ENCODE measurements at regions not wholly inside any gene's neighbourhood (a gene's known extent, or its start where the extent isn't known, plus 50 kb on each side); places are given as distances from the start of the nearest gene placed in this dataset.
"Not testable (repeated sequence)": the region's sequence is repeated elsewhere in the genome, so short reads cannot be mapped to it uniquely, and the experiment has no call there.

DNA sequence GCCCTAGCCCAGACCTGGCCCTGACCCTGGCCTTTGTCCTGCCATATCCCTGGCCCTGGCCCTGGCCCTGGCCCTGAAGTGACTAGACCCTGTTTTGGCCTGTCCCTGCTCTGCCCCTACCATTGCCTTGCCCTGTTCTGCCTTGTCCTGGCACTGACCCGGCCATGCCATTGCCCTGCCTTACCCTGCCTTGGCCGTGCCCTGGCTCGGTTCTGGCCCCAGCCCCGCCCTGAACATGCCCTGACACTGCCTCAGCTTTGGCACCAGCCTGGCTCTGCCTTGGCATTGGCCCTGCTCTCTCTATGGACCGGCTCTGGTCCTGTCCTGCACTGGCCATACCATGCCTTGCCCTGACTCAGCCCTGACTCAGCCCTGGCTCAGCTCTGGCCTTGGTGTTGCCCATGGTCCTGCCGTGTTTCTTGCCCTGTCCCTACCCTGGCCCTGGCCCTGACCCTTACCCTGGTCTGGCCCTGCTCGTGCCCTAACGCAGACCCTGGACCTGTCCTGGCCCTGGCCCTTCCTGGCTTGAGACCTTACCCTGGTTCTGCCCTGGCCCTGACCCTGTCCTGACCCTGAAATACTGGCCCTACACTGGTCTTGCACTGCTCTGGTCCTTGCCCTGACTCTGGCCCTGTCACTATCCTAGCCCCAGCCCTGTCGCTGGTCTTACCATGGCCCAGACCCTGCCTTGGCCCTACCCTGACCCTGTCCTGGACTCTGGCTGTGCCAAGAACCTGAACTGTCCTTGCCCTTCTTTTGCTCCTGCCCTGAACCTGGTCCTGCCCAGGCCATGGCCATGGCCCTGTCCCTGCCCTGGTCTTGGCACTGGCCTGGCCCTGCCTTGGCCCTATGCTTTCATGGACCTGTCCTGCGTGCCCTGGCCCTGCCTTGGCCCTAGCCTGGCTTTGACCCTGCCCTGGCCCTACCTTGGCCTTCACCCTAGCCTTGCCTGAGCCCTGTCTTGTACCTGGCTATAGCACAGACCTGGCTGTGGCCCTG, 224.6 kb downstream of the LIPI start:
- not testable (repeated sequence) for H3K9me3 ChIP-seq (ENCODE audit: low read length); H3K27me3 ChIP-seq (ENCODE audit: insufficient read depth, low read length); H3K4me1 ChIP-seq (ENCODE audit: insufficient read depth, low read length); H2AFZ ChIP-seq (ENCODE audit: low read depth, low read length); H3K36me3 ChIP-seq (ENCODE audit: insufficient read depth, low read length); H3K4me3 ChIP-seq (ENCODE audit: low read length)

DNA sequence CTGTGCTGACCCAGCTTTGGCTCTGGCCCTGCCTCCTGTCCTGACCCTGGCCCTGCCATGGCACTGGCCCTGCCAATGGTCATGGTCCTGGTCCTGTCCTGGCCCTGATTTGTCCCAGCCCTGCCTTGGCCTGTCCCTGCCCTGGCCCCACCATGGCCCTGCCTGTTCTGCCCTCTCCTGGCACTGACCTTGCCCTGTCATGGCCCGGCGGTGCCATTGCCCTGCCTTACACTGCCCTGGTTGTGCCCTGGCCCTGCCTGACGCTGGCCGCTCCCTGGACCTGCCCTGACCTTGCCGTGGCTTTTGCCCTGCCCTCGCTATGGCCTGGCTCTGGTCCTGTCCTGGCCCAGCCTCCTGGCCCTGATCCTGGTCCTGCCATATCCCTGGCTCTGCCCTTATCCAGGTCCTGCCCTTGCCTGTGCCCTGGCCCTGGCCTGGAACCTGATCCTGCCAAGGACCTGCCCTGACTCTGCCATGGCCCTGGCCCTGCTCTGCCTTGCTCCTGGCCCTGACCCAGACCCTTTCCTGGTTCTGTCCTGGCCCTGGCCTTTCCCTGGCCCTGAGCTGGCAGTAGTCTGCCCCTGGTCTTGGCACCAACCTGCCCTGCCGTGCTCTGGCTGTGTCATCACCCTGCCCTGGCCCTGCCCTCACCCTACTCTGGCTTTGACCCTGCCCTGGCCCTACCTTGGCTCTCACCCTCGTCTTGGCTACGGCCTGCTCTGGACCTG, 225.5 kb downstream of the LIPI start:
- not testable (repeated sequence) for H3K9me3 ChIP-seq (ENCODE audit: low read length); H3K4me1 ChIP-seq (ENCODE audit: insufficient read depth, low read length); H3K4me3 ChIP-seq (ENCODE audit: low read length); H2AFZ ChIP-seq (ENCODE audit: low read depth, low read length); H3K27me3 ChIP-seq (ENCODE audit: insufficient read depth, low read length); H3K36me3 ChIP-seq (ENCODE audit: insufficient read depth, low read length)

DNA sequence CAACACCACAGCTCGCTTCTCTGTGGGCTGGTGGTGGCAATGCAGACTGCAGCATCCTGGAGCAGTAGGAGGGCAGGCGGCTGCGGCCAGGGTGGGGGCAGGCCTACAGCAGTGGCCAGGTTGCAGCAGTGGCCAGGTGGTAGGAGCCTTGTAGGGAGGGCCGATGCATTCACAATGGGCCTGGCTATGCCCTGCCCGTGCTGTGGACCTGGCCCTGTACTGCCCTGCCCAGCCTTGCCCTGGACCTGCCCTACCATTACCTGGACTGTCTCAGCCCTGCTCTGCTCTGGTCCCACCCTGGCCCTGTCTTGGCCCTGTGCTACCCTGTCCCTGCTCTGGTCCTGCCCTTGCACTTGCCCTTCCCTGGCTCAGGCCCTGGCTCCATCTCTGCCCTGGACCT, 226.0 kb downstream of the LIPI start:
- H3K4me1 ChIP-seq (ENCODE audit: insufficient read depth, low read length); H3K36me3 ChIP-seq (ENCODE audit: insufficient read depth, low read length); H2AFZ ChIP-seq (ENCODE audit: low read depth, low read length); H3K9me3 ChIP-seq (ENCODE audit: low read length); H3K27me3 ChIP-seq (ENCODE audit: insufficient read depth, low read length); H3K4me3 ChIP-seq (ENCODE audit: low read length): not testable (repeated sequence)

DNA sequence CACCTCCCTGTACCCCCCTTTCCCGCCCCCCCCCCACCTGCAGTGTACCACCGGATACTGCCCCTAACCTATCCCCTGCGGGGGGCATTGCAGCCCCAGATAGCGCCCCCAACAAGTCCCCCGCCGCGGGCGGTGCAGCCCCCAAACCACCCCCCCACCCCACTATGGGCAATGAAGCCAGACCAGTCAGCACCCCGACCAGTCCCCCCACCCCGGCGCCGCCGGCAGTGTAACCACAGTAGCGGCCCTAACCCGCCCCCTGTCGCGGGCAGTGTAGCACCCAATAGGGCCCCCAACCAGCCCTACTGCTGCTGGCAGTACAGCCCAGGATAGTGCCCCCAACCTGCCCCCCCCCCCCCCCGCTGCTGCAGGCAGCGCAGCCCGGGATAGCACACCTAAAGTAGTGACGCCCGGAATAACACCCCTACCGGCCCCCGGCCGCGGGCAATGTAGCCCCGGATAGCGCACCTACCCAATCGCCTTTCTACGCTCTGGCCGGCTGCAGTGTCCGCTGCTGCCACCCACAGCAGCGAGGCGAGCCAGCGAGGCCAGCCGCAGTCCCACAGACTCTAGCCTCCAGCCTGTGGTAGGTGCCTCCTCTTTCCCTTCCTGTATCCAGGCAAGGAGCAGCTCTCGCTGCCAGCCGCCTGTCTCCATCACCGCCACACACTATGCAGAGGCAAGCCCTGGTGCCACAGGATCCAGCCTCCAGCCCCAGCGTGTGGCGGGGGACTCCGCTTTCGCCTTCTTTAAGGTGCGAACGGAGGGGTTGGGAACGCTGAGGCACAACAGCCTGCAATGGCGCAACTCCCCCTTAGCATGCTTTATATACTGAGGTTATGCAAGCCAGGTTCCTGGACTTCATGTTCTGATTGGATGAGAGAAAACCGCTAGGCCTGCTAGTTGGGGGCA, 229.3 kb downstream of the LIPI start:
- not testable (repeated sequence) for H2AFZ ChIP-seq (ENCODE audit: low read depth, low read length); H3K4me1 ChIP-seq (ENCODE audit: insufficient read depth, low read length); H3K27me3 ChIP-seq (ENCODE audit: insufficient read depth, low read length); H3K36me3 ChIP-seq (ENCODE audit: insufficient read depth, low read length); H3K9me3 ChIP-seq (ENCODE audit: low read length); H3K4me3 ChIP-seq (ENCODE audit: low read length)

DNA sequence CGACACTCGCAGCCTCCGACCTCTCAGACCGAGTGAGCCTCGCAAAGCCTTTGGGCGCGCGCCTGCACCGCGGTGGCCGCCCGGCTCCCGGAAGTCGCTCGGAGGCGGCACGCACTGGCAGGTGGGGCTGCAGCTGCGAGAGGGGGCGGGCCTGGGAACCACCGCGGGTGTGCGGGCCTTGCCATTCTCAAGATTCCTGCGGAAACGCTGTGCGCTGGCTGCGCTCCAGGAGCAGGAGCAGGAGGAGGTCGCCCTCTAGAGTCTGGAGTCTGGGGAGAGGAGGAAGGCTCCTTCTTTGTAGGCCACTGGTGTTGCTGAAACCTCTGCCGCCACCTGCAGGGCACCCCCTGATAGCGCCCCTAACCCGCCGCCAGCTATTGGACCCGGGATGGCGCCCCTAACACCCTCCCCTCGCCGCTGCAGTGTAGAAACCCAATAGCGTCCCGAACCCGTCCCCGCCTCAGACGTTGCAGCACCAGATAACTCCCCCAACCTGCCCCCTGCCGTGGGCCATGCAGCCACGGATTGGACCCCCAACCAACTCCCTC, 230.6 kb downstream of the LIPI start:
- not testable (repeated sequence) for H3K27me3 ChIP-seq (ENCODE audit: insufficient read depth, low read length); H3K4me1 ChIP-seq (ENCODE audit: insufficient read depth, low read length); H3K4me3 ChIP-seq (ENCODE audit: low read length); H3K36me3 ChIP-seq (ENCODE audit: insufficient read depth, low read length); H2AFZ ChIP-seq (ENCODE audit: low read depth, low read length); H3K9me3 ChIP-seq (ENCODE audit: low read length)

DNA sequence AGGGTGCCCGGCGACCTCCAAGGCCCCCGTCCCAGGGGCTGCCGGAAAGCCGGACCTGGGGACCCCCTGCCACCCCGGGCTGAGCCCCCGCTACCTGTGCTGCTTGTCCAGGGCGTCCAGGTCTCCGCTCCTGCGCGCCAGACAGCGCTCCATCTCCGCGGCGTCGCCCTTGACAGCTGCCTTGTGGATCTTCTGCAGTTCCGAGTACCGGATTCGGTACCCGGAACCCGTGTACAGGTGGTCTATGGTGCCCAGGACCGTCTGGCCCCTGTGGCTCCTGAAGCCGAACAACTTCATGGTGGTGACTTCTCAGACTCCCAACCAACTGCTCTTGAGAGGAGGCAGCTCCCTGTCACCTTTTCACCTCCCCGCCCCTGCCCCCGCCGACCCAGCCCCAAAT, 231.1 kb downstream of the LIPI start:
- not testable (repeated sequence) for H3K4me3 ChIP-seq (ENCODE audit: low read length); H3K4me1 ChIP-seq (ENCODE audit: insufficient read depth, low read length); H2AFZ ChIP-seq (ENCODE audit: low read depth, low read length); H3K27me3 ChIP-seq (ENCODE audit: insufficient read depth, low read length); H3K9me3 ChIP-seq (ENCODE audit: low read length); H3K36me3 ChIP-seq (ENCODE audit: insufficient read depth, low read length)

DNA sequence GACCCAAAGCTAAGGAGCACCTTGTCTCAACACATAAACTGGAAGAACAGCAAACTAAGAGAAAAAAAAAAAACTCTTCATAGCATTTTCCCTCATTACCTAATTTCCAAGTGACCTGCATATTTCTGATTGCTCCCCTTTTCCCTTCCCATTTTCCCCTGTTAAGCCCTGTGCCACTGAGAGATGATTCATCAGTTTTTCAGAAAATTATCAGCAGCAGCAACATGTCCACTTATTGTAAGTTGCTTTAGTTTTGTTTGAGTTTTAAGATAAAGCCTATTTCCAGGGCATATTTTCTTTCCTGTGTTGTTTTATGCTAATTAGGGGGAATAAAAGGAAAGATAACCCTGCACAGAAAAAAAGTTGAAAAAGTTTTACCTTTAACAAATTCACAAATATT, 236.2 kb downstream of the LIPI start:
- not testable (repeated sequence) for H3K4me3 ChIP-seq (ENCODE audit: low read length); H2AFZ ChIP-seq (ENCODE audit: low read depth, low read length); H3K27me3 ChIP-seq (ENCODE audit: insufficient read depth, low read length); H3K4me1 ChIP-seq (ENCODE audit: insufficient read depth, low read length); H3K36me3 ChIP-seq (ENCODE audit: insufficient read depth, low read length); H3K9me3 ChIP-seq (ENCODE audit: low read length)

DNA sequence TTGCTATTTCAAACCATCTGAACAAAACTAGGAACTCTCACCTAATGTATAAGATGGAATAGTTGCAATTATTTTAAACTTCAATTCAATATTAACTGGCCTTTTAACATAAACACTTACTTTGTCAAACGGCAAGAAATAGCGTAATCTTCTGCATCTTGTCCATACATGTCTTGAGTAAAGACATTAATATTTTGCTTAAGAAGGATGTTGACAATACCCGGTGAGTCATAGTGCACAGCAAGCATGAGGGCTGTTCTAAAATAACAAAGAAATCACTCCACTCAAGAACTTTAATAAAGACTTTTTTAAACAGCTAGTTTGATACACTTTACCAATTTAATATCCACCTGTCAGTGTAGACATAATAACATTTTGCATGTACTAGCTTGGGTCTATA, 240.9 kb downstream of the LIPI start:
- not testable (repeated sequence) for H3K4me1 ChIP-seq (ENCODE audit: insufficient read depth, low read length); H3K27me3 ChIP-seq (ENCODE audit: insufficient read depth, low read length)

DNA sequence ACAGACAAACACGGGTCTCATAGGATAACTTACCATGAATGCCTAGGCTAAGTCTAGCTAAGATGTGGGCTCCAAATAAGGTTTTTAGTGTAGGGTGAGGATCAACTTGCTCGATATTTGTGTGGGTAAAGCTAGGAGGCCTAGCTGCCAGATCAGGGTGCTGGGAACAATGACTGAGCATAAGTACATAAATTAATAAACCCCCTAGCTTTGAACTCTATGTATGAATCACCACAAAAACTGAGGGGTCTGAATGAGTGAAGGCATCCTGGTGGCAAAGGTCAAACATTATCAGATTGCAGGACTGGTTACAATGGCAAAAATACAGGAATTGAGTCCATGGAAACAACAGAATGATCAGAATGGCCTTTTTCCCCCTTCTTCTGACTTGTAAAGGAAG, 241.8 kb downstream of the LIPI start:
- H3K4me1 ChIP-seq (ENCODE audit: insufficient read depth, low read length); H3K4me3 ChIP-seq (ENCODE audit: low read length); H3K36me3 ChIP-seq (ENCODE audit: insufficient read depth, low read length); H3K9me3 ChIP-seq (ENCODE audit: low read length); H3K27me3 ChIP-seq (ENCODE audit: insufficient read depth, low read length); H2AFZ ChIP-seq (ENCODE audit: low read depth, low read length): not testable (repeated sequence)

More for the DNA sequence above, 240.9 kb downstream of the LIPI start:
- H2AFZ ChIP-seq (ENCODE audit: low read depth, low read length); H3K4me3 ChIP-seq (ENCODE audit: low read length); H3K36me3 ChIP-seq (ENCODE audit: insufficient read depth, low read length); H3K9me3 ChIP-seq (ENCODE audit: low read length): not testable (repeated sequence)

DNA sequence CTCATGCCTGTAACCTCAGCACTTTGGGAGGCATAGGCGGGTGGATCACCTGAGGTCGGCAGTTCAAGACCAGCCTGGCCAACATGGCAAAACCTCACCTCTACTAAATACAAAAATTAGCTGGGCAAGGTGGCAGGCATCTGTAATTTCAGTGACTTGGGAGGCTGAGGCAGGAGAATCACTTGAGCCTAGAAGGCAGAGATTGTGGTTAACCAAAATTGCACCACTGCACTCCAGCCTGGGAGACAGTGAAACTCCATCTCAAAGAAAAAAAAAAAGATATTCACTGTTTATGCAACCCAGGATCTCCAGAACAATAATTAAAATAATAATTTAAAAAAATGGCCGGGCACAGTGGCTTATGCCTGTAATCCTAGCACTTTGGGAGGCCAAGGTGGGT, 247.5 kb downstream of the LIPI start:
- not testable (repeated sequence) for H2AFZ ChIP-seq (ENCODE audit: low read depth, low read length); H3K4me3 ChIP-seq (ENCODE audit: low read length); H3K4me1 ChIP-seq (ENCODE audit: insufficient read depth, low read length); H3K36me3 ChIP-seq (ENCODE audit: insufficient read depth, low read length); H3K27me3 ChIP-seq (ENCODE audit: insufficient read depth, low read length); H3K9me3 ChIP-seq (ENCODE audit: low read length)

DNA sequence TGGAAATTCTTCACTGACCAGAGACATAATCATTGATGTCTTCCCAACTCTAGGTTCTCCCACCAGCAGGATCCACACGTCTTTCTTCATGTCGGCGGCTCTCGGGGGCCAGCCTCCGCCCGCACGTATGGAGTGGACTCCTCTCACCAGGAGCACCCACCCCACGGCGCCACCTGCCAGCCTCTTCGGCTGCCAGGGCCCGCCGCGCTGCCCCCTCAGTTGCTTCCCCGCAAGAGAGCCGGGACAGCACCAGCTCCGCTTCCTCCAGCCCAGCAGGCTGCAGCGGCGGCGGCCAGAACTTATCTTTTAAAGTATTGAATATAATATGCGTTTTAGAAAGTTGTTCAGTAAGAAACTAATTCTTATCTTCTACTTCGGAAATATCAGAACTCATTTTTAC, 273.5 kb downstream of the LIPI start:
- H3K9me3 ChIP-seq (ENCODE audit: low read length) = no peaks in the 10 kb centered on the region
- H3K27me3 ChIP-seq (ENCODE audit: insufficient read depth, low read length) = no peaks in the 10 kb centered on the region
- no peak overlapping the region for H2AFZ ChIP-seq (ENCODE audit: low read depth, low read length)
- H3K4me3 ChIP-seq (ENCODE audit: low read length) = no peak overlapping the region
- no peaks in the 10 kb centered on the region for H3K36me3 ChIP-seq (ENCODE audit: insufficient read depth, low read length)
- no peaks in the 10 kb centered on the region for H3K4me1 ChIP-seq (ENCODE audit: insufficient read depth, low read length)

DNA sequence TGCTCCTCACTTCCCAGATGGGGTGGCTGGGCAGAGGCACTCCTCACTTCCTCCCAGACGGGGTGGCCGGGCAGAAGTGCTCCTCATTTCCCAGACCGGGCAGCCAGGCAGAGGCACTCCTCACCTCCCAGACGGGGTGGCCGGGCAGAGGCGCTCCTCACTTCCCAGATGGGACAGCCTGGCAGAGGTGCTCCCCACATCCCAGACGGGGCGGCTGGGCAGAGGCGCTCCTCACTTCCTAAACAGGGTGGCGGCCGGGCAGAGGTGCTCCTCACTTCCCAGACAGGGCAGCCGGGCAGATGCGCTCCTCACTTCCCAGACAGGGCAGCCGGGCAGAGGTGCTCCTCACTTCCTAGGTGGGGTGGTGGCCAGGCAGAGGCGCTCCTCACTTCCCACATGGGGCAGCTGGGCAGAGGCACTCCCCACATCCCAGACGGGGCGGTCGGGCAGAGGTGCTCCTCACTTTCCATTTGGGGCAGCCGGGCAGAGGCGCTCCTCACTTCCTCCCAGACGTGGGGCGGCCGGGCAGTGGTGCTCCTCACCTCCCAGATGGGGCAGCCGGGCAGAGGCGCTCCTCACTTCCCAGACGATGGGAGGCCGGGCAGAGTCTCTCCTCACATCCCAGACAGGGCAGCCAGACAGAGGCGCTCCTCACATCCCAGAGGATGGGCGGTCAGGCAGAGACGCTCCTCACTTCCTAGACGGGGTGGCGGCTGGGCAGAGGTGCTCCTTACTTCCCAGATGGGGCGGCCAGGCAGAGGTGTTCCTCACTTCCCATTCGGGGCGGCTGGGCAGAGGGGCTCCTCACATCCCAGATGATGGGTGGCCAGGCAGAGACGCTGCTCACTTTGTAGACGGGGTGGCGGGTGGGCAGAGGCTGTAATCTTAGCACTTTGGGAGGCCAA, 274.5 kb downstream of the LIPI start:
- not testable (repeated sequence) for H3K36me3 ChIP-seq (ENCODE audit: insufficient read depth, low read length); H3K9me3 ChIP-seq (ENCODE audit: low read length); H3K27me3 ChIP-seq (ENCODE audit: insufficient read depth, low read length); H2AFZ ChIP-seq (ENCODE audit: low read depth, low read length); H3K4me1 ChIP-seq (ENCODE audit: insufficient read depth, low read length); H3K4me3 ChIP-seq (ENCODE audit: low read length)
